ENCODE measurements at regions not wholly inside any gene's neighbourhood (a gene's known extent, or its start where the extent isn't known, plus 50 kb on each side); places are given as distances from the start of the nearest gene placed in this dataset.

DNA sequence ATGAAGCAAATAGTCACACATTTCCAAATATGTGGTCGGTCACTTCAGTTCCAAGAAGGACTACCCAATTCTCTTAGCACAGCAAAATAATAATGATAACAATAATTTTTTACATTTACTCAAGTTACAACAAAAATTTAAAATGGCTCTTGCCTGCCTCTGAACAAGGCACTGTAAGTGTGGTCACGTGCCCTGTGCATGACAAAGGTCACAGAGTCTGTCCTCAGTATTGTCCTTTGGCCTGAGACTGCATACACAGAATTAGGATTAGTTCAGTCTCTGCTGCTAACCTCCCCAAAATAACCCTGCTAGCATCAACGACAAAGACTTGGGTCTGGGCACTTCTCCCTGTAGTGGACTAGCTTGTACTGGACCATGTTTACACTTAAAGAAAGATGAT, 297.1 kb upstream of the DUSP10 start:
- TF ChIP-seq EZH2 (IDR thresholded peaks at IDR 0.05; ENCODE audit: borderline replicate concordance), result no peak
- WGBS (ENCODE audit: low lambda C conversion rate, missing lambda C conversion rate), result 74% methylated on average over 3 of the region's 3 CpGs
- H3K9me3 ChIP-seq (ENCODE audit: low read depth), result no peaks in the 10 kb centered on the region

GRCh38 chr1:222037720-222038119, 295.8 kb upstream of the DUSP10 start:
- H3K9me3 ChIP-seq (ENCODE audit: low read depth), result no peaks in the 10 kb centered on the region
- no peaks in the 10 kb centered on the region for H4K20me1 ChIP-seq (ENCODE audit: insufficient read depth, poor library complexity, severe bottlenecking)
- no peak overlapping the region for H3K4me3 ChIP-seq
- TF ChIP-seq EZH2 (IDR thresholded peaks at IDR 0.05; ENCODE audit: borderline replicate concordance), result no peak
- no peak for TF ChIP-seq EZH2phosphoT487 (IDR thresholded peaks at IDR 0.05; ENCODE audit: low read depth, severe bottlenecking, unreplicated experiment)
- no peak for TF ChIP-seq CTCF (IDR thresholded peaks at IDR 0.05; ENCODE audit: poor library complexity)
- no peaks in the 10 kb centered on the region for H3K36me3 ChIP-seq (replicated peaks; ENCODE audit: insufficient read depth, low read depth)
- peaks cover 4% of the 10 kb centered on the region for H3K4me1 ChIP-seq (ENCODE audit: insufficient read depth)
- no peak overlapping the region for H3K4me2 ChIP-seq
- no peak for DNase-seq (ENCODE audit: low spot score)
- H3K9me2 ChIP-seq (replicated peaks; ENCODE audit: insufficient read depth), result no peaks in the 10 kb centered on the region
- no peaks in the 10 kb centered on the region for H3K79me2 ChIP-seq
- no peaks in the 10 kb centered on the region for H3K27me3 ChIP-seq
- H3K27ac ChIP-seq, result no peak overlapping the region
- no peak overlapping the region for H2AFZ ChIP-seq

More for the DNA sequence above, 297.1 kb upstream of the DUSP10 start:
- Histone ChIP-seq H3K27ac (no peak overlapping the region), H3K79me2 (no peaks in the 10 kb centered on the region), H2AFZ (no peak overlapping the region), H3K27me3 (no peaks in the 10 kb centered on the region), H3K36me3 (replicated peaks; ENCODE audit: insufficient read depth, low read depth) (no peaks in the 10 kb centered on the region), H3K4me2 (no peak overlapping the region), H3K9me2 (replicated peaks; ENCODE audit: insufficient read depth) (no peaks in the 10 kb centered on the region), H4K20me1 (ENCODE audit: insufficient read depth, poor library complexity, severe bottlenecking) (no peaks in the 10 kb centered on the region), H3K4me3 (no peak overlapping the region), H3K4me1 (ENCODE audit: insufficient read depth) (peaks cover 10% of the 10 kb centered on the region)
- DNase-seq (ENCODE audit: low spot score), result no peak

DNA sequence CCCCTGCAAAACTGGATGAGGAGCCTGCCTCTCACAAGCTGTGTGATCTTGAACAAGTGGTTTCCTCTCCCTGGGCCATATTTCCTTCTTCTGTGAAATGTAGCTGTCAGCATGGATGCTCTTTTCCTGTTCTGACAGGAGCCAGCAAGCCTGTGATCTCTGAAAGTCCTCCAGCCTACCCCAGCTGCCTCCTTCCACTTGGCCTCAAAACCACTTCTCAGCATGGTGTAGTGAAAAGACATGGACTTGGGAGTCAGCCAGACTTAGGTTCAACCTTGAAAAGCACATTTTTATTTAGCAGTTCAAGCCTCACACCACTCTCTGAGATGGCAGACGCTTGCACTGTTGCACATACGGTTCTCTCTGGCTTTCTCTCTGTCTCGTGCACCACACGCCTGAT, 292.9 kb upstream of the DUSP10 start:
- no peaks in the 10 kb centered on the region for H3K36me3 ChIP-seq (replicated peaks; ENCODE audit: insufficient read depth, low read depth)
- H3K4me3 ChIP-seq, result no peak overlapping the region
- no peak overlapping the region for H3K4me2 ChIP-seq
- H3K27me3 ChIP-seq, result no peaks in the 10 kb centered on the region
- no peak overlapping the region for H3K27ac ChIP-seq
- no peak overlapping the region for H2AFZ ChIP-seq
- H4K20me1 ChIP-seq (ENCODE audit: insufficient read depth, poor library complexity, severe bottlenecking), result no peaks in the 10 kb centered on the region
- no peaks in the 10 kb centered on the region for H3K9me2 ChIP-seq (replicated peaks; ENCODE audit: insufficient read depth)
- DNase-seq (ENCODE audit: low spot score), result no peak
- no peaks in the 10 kb centered on the region for H3K4me1 ChIP-seq (ENCODE audit: insufficient read depth)
- no peaks in the 10 kb centered on the region for H3K79me2 ChIP-seq
- TF ChIP-seq CTCF (IDR thresholded peaks at IDR 0.05; ENCODE audit: poor library complexity), result no peak
- no peak for TF ChIP-seq EZH2 (IDR thresholded peaks at IDR 0.05; ENCODE audit: borderline replicate concordance)
- TF ChIP-seq EZH2phosphoT487 (IDR thresholded peaks at IDR 0.05; ENCODE audit: low read depth, severe bottlenecking, unreplicated experiment), result no peak
- no peaks in the 10 kb centered on the region for H3K9me3 ChIP-seq (ENCODE audit: low read depth)
- WGBS (ENCODE audit: low lambda C conversion rate, missing lambda C conversion rate), result 91% methylated on average over 4 of the region's 4 CpGs

DNA sequence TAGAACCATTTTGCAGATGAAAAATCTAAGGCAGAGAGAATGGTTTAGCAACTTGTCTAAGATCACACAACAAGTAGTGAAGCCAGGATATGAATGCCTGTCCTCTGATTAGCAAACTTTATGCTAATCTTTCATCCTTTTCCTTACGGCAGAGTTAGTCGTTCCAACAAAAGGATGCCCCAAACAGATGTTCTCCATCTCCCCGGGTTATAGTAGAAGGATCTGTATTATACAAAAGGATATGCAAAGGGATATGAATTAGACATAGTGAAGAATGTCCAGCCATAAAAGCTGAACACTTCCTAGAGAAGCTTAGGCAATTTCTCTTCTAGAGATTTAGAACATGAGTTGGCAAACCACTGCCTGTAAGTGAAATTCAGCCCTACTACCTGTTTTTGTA, 291.6 kb upstream of the DUSP10 start:
- H3K79me2 ChIP-seq, result no peaks in the 10 kb centered on the region
- no peaks in the 10 kb centered on the region for H3K27me3 ChIP-seq
- no peak overlapping the region for H3K27ac ChIP-seq
- no peaks in the 10 kb centered on the region for H3K9me2 ChIP-seq (replicated peaks; ENCODE audit: insufficient read depth)
- no peak for TF ChIP-seq EZH2phosphoT487 (IDR thresholded peaks at IDR 0.05; ENCODE audit: low read depth, severe bottlenecking, unreplicated experiment)
- TF ChIP-seq EZH2 (IDR thresholded peaks at IDR 0.05; ENCODE audit: borderline replicate concordance), result no peak
- TF ChIP-seq CTCF (IDR thresholded peaks at IDR 0.05; ENCODE audit: poor library complexity), result no peak
- no peak overlapping the region for H3K4me2 ChIP-seq
- no peak for DNase-seq (ENCODE audit: low spot score)
- H3K4me1 ChIP-seq (ENCODE audit: insufficient read depth), result no peaks in the 10 kb centered on the region
- H4K20me1 ChIP-seq (ENCODE audit: insufficient read depth, poor library complexity, severe bottlenecking), result no peaks in the 10 kb centered on the region
- no peak overlapping the region for H3K4me3 ChIP-seq
- 82% methylated on average over 3 of the region's 3 CpGs for WGBS (ENCODE audit: low lambda C conversion rate, missing lambda C conversion rate)
- no peaks in the 10 kb centered on the region for H3K36me3 ChIP-seq (replicated peaks; ENCODE audit: insufficient read depth, low read depth)
- H2AFZ ChIP-seq, result no peak overlapping the region
- no peaks in the 10 kb centered on the region for H3K9me3 ChIP-seq (ENCODE audit: low read depth)

Data from hepatocyte (in vitro differentiated cells).